IMR-90 (cell line): ENCODE measurements at regions not wholly inside any gene's neighbourhood (a gene's known extent, or its start where the extent isn't known, plus 50 kb on each side); places are given as distances from the start of the nearest gene placed in this dataset.
A peak's percentile ranks its signal among the peaks of the same experiment; 100 is the strongest.

ENCODE experiments used
- ATAC-seq: fragments of 200-7000 bp; cut with Tn5 transposase; 2 replicates; pipeline ENCODE4 v1.9.1; 2020; ENCODE audit warnings: low read depth, mild to moderate bottlenecking, moderate library complexity
- BruUV-seq: library from RNA; stranded (reverse); fragments of 400-500 nt; replicated peaks from 2 replicates; lab custom pipeline; 2021; lab: Mats Ljungman, UMichigan
- CTCF ChIA-PET: fragments of 300-600 bp; formaldehyde crosslinking; extraction: SDS; loops from one replicate; lab custom pipeline; 2021; ENCODE audit warnings: antibody characterized with exemption; lab: Yijun Ruan, JAX
- POLR2A ChIA-PET: fragments of 300-600 bp; sonication (Branson Sonifier 250); formaldehyde crosslinking; loops from one replicate; lab custom pipeline; 2022; ENCODE audit warnings: antibody characterized with exemption; ENCODE audit not compliant: unreplicated experiment; lab: Charles Lee
- DNase-seq: peaks from one replicate; pipeline ENCODE4 v3.0.0; 2013
- H2AFZ ChIP-seq: replicated peaks from 2 replicates; pipeline ENCODE3; 2013; ENCODE audit warnings: low read length, mild to moderate bottlenecking; ENCODE audit not compliant: poor library complexity
- H2AK5ac ChIP-seq: 2 replicates; pipeline ENCODE4 v1.6.1; 2013; ENCODE audit warnings: low read depth, low read length, inconsistent platforms
- H2AK9ac ChIP-seq: replicated peaks from 2 replicates; pipeline ENCODE3; 2013; ENCODE audit warnings: mild to moderate bottlenecking, low read depth, low read length, moderate library complexity; ENCODE audit not compliant: poor library complexity
- H2BK120ac ChIP-seq: 2 replicates; pipeline ENCODE4 v1.6.1; 2013; ENCODE audit warnings: low read depth, low read length, inconsistent platforms
- H2BK15ac ChIP-seq: 3 replicates; pipeline ENCODE4 v1.6.1; 2013; ENCODE audit warnings: low read depth, low read length, inconsistent platforms
- H2BK20ac ChIP-seq: 2 replicates; pipeline ENCODE4 v1.6.1; 2013; ENCODE audit warnings: low read depth, mild to moderate bottlenecking, inconsistent platforms, low read length, moderate library complexity
- H2BK5ac ChIP-seq: 2 replicates; pipeline ENCODE4 v1.6.1; 2013; ENCODE audit warnings: mild to moderate bottlenecking, low read depth, low read length, inconsistent platforms; ENCODE audit not compliant: poor library complexity, severe bottlenecking
- H3K14ac ChIP-seq: replicated peaks from 2 replicates; pipeline ENCODE4 v1.6.1; 2013; ENCODE audit warnings: low read depth, low read length, inconsistent platforms
- H3K18ac ChIP-seq: 2 replicates; pipeline ENCODE4 v1.6.1; 2013; ENCODE audit warnings: low read depth, low read length, control low read depth
- H3K23ac ChIP-seq: 2 replicates; pipeline ENCODE4 v1.6.1; 2013; ENCODE audit warnings: low read depth, low read length, inconsistent platforms
- H3K27ac ChIP-seq: 2 replicates; pipeline ENCODE4 v1.5.1; 2013; ENCODE audit warnings: mild to moderate bottlenecking, control low read depth, low read length; ENCODE audit not compliant: insufficient read depth
- H3K27me3 ChIP-seq: 2 replicates; pipeline ENCODE4 v1.6.1; 2013; ENCODE audit warnings: low read length; ENCODE audit not compliant: control insufficient read depth, insufficient read depth
- H3K36me3 ChIP-seq: 2 replicates; pipeline ENCODE4 v1.6.1; 2013; ENCODE audit warnings: low read length, mixed read lengths; ENCODE audit not compliant: control insufficient read depth, insufficient read depth
- H3K4ac ChIP-seq: 2 replicates; pipeline ENCODE4 v1.6.1; 2013; ENCODE audit warnings: low read depth, low read length, inconsistent platforms
- H3K4me1 ChIP-seq: 2 replicates; pipeline ENCODE4 v1.6.1; 2013; ENCODE audit warnings: low read length, mixed read lengths; ENCODE audit not compliant: control insufficient read depth, insufficient read depth
- H3K4me2 ChIP-seq: 2 replicates; pipeline ENCODE4 v1.6.1; 2013; ENCODE audit warnings: low read depth, mild to moderate bottlenecking, control low read depth, low read length, moderate library complexity
- H3K4me3 ChIP-seq: 2 replicates; pipeline ENCODE4 v1.5.1; 2013; ENCODE audit warnings: low read depth, mild to moderate bottlenecking, control low read depth, low read length, moderate library complexity; ENCODE audit not compliant: insufficient read depth
- H3K56ac ChIP-seq: 2 replicates; pipeline ENCODE4 v1.6.1; 2013; ENCODE audit warnings: low read length, inconsistent platforms; ENCODE audit not compliant: insufficient read depth; ENCODE audit errors: extremely low read depth
- H3K79me1 ChIP-seq, 2 experiments: 2 replicates each; pipeline ENCODE4 v1.6.1; 2013; ENCODE audit warnings: low read length in 2 of 2, inconsistent platforms in 1 of 2, low read depth in 1 of 2
- H3K9ac ChIP-seq: 2 replicates; pipeline ENCODE4 v1.6.1; 2013; ENCODE audit warnings: low read depth, low read length, control low read depth
- H3K9me1 ChIP-seq: 2 replicates; pipeline ENCODE4 v1.6.1; 2013; ENCODE audit warnings: low read length, inconsistent platforms; ENCODE audit not compliant: insufficient read depth
- H3K9me3 ChIP-seq: 2 replicates; pipeline ENCODE4 v1.6.1; 2013; ENCODE audit warnings: low read length; ENCODE audit not compliant: control insufficient read depth, insufficient read depth
- H4K20me1 ChIP-seq: 2 replicates; pipeline ENCODE4 v1.6.1; 2013; ENCODE audit warnings: low read length, inconsistent platforms; ENCODE audit not compliant: insufficient read depth
- H4K5ac ChIP-seq: 2 replicates; pipeline ENCODE4 v1.6.1; 2013; ENCODE audit warnings: mild to moderate bottlenecking, low read depth, low read length, control low read depth
- H4K8ac ChIP-seq, 2 experiments: 2 replicates each; pipeline ENCODE4 v1.6.1; 2013; ENCODE audit warnings: low read depth in 2 of 2, low read length in 2 of 2, control low read depth in 1 of 2, inconsistent platforms in 1 of 2
- H4K91ac ChIP-seq: 2 replicates; pipeline ENCODE4 v1.6.1; 2013; ENCODE audit warnings: low read depth, low read length, inconsistent platforms; ENCODE audit not compliant: insufficient read depth
- CHD1 ChIP-seq: IDR thresholded peaks from 2 replicates; pipeline ENCODE4 v1.6.1; 2012; ENCODE audit warnings: low read depth, low read length, improper control_type of control experiment
- MAFK ChIP-seq: IDR thresholded peaks from 2 replicates; pipeline ENCODE4 v1.6.1; 2012; ENCODE audit warnings: low read depth, low read length, improper control_type of control experiment
- WGBS, 2 experiments: methylation state at CpG; one replicate each; pipeline versions ENCODE4 v1.1.5 to v1.1.7; 2013; ENCODE audit warnings: missing lambda C conversion rate in 2 of 2; ENCODE audit not compliant: insufficient read length in 1 of 2; ENCODE audit errors: extremely low coverage in 2 of 2; 5-methylcytosine and 5-hydroxymethylcytosine counted together
- dilution Hi-C: fragments of 300-500 bp; cut with HindIII; formaldehyde crosslinking; loops from one replicate; pipeline ENCODE4 v1.14.3; 2018; ENCODE audit warnings: low sequenced_read_pairs; ENCODE audit not compliant: unreplicated experiment
- in situ Hi-C: fragments of 300-500 bp; cut with MboI; formaldehyde crosslinking; loops from 3 replicates; pipeline ENCODE4 v1.14.3; 2019; ENCODE audit warnings: low sequenced_read_pairs, inconsistent platforms, mixed read lengths
- intact Hi-C: fragments of 100-400 bp; cut with micrococcal nuclease; formaldehyde crosslinking; loops from 2 replicates; pipeline ENCODE4 v1.10.0; 2022

DNA sequence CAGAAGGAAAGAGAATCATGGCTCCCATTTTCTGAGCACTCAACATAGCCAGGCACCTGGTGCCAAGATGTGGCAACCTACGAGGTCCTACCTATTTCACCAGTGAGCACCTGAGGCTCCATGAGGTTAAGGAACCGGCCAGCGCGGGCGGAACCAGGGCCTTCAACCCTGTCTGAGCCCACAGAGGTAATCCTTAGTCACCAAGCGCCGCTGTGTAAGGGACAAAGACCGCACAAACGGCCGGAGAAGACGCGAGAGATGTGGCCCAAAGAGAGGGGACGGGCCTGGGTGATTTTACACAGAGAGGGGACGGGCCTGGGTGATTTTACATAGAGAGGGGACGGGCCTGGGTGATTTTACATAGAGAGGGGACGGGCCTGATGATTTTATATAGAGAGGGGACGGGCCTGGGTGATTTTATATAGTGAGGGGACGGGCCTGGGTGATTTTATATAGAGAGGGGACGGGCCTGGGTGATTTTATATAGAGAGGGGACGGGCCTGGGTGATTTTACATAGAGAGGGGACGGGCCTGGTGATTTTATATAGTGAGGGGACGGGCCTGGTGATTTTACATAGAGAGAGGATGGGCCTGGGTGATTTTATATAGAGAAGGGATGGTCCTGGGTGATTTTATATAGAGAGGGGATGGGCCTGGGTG lies 114.2 kb downstream of the SMIM20 start:
- Histone ChIP-seq H3K18ac (no peak overlapping the region), H2AFZ (peak overlapping the region; percentile 84), H3K4me1 (peaks cover 17% of the 10 kb centered on the region), H4K91ac (no peak overlapping the region), H3K4me3 (no peak overlapping the region), H3K79me1 (no peaks in the 10 kb centered on the region), H3K56ac (no peak overlapping the region), H2BK120ac (no peak overlapping the region), H4K5ac (no peak overlapping the region), H3K9me1 (peaks cover 7% of the 10 kb centered on the region; the same call in 1 of the 2 replicates), H3K14ac (no peak overlapping the region), H3K27me3 (peaks cover 5% of the 10 kb centered on the region), H3K36me3 (no peaks in the 10 kb centered on the region), H4K20me1 (no peaks in the 10 kb centered on the region; the same call in 1 of the 2 replicates), H3K9ac (no peak overlapping the region), H3K4me2 (no peak overlapping the region), H2AK5ac (no peak overlapping the region), H3K4ac (no peak overlapping the region), H4K8ac (no peak overlapping the region; a peak in 1 of 4 replicates), H2AK9ac (no peak overlapping the region), H3K9me3 (no peaks in the 10 kb centered on the region), H3K27ac (no peak overlapping the region), H2BK20ac (no peak overlapping the region), H3K23ac (no peak overlapping the region), H2BK5ac (no peak overlapping the region), H2BK15ac (no peak overlapping the region)
- in situ Hi-C loops (loop anchor here (10.0 kb wide), 2 partner anchors 297 to 377 kb away; partner anchors contain the start of gene RBPJ), dilution Hi-C loops (no loop called here), intact Hi-C loops (loop anchor here (1.0 to 10.0 kb wide), 3 partner anchors 292 to 697 kb away; no protein-coding TSS in a partner anchor)
- 89% methylated on average over 15 of the region's 22 CpGs; no CpG with 5 or more reads in 1 of the 2 experiments for WGBS, 2 experiments
- no peak for DNase-seq
- ATAC-seq = no peak
- no TSS peak for BruUV-seq
- ChIA-PET POLR2A (no interaction called here), CTCF (no interaction called here)
- TF ChIP-seq CHD1 (no peak), MAFK (no peak)
